GM12878 (cell line): ENCODE measurements at regions not wholly inside any gene's neighbourhood (a gene's known extent, or its start where the extent isn't known, plus 50 kb on each side); places are given as distances from the start of the nearest gene placed in this dataset.

Experiments
- ATAC-seq: fragments of 200-7000 bp; cut with Tn5 transposase; 3 replicates; pipeline ENCODE4 v1.9.1; 2020; ENCODE audit warnings: mild to moderate bottlenecking, moderate library complexity
- BruUV-seq: library from RNA; stranded (reverse); fragments of 400-500 nt; replicated peaks from 2 replicates; lab custom pipeline; 2021; lab: Mats Ljungman, UMichigan
- CTCF ChIA-PET: fragments of 300-600 bp; sonication (Branson Sonifier 250); formaldehyde crosslinking; extraction: SDS; loops from one replicate; lab custom pipeline; 2021; ENCODE audit warnings: inconsistent platforms; lab: Yijun Ruan, JAX
- POLR2A ChIA-PET: fragments of 350-600 bp; formaldehyde crosslinking; extraction: SDS; loops from one replicate; lab custom pipeline; 2021; ENCODE audit warnings: inconsistent platforms; lab: Charles Lee
- RAD21 ChIA-PET: fragments of 300-600 bp; sonication (Branson Sonifier 250); formaldehyde crosslinking; loops from one replicate; lab custom pipeline; 2023; ENCODE audit warnings: antibody characterized with exemption; ENCODE audit not compliant: unreplicated experiment; lab: Charles Lee
- SMC1A ChIA-PET: fragments of 300-600 bp; sonication (Branson Sonifier 250); formaldehyde crosslinking; loops from one replicate; lab custom pipeline; 2023; ENCODE audit not compliant: unreplicated experiment, uncharacterized antibody; lab: Charles Lee
- DNase-seq: peaks from one replicate; pipeline ENCODE4 v3.0.0-alpha.2; 2011; ENCODE audit warnings: low read depth, low spot score
- FAIRE-seq: peaks from 3 replicates; lab custom pipeline; 2011; peaks lifted over from hg19 to GRCh38; lab: Jason Lieb, UNC
- H2AFZ ChIP-seq: 2 replicates; pipeline ENCODE4 v1.6.0; 2011; ENCODE audit warnings: low read depth, low read length, control low read depth; ENCODE audit not compliant: control insufficient read depth
- H3K27ac ChIP-seq: 2 replicates; pipeline ENCODE4 v1.5.1; 2011; ENCODE audit warnings: control low read depth; ENCODE audit not compliant: control insufficient read depth, insufficient read depth
- H3K27me3 ChIP-seq, 2 experiments: replicated peaks in 1 of 2; 2 replicates each; pipeline versions ENCODE4 v1.6.0 to v1.6.1; 2011; ENCODE audit warnings: low read length in 1 of 2; ENCODE audit not compliant: control insufficient read depth in 2 of 2, insufficient read depth in 2 of 2
- H3K36me3 ChIP-seq, 2 experiments: 2 replicates each; pipeline ENCODE4 v1.5.1; 2011; ENCODE audit warnings: low read length in 1 of 2; ENCODE audit not compliant: control insufficient read depth in 2 of 2, insufficient read depth in 2 of 2
- H3K4me1 ChIP-seq: 2 replicates; pipeline ENCODE4 v1.6.1; 2011; ENCODE audit warnings: mild to moderate bottlenecking, low read length, moderate library complexity, mixed read lengths; ENCODE audit not compliant: control insufficient read depth, insufficient read depth
- H3K4me2 ChIP-seq: 2 replicates; pipeline ENCODE4 v1.6.0; 2011; ENCODE audit warnings: control low read depth; ENCODE audit not compliant: control insufficient read depth, insufficient read depth
- H3K4me3 ChIP-seq: fragments of 200-600 bp; sonication (generic); 2 replicates; pipeline ENCODE4 v1.5.1; 2016
- H3K79me2 ChIP-seq: 2 replicates; pipeline ENCODE4 v1.6.0; 2011; ENCODE audit warnings: low read length; ENCODE audit not compliant: control insufficient read depth, insufficient read depth
- H3K9ac ChIP-seq: 2 replicates; pipeline ENCODE4 v1.8.0; 2011; ENCODE audit warnings: low read length, control low read depth, mixed read lengths; ENCODE audit not compliant: control insufficient read depth, insufficient read depth
- H3K9me3 ChIP-seq: replicated peaks from 3 replicates; pipeline ENCODE4 v1.5.1; 2011; ENCODE audit warnings: mild to moderate bottlenecking, low read length; ENCODE audit not compliant: control insufficient read depth, insufficient read depth
- H4K20me1 ChIP-seq: 2 replicates; pipeline ENCODE4 v1.6.0; 2011; ENCODE audit not compliant: control insufficient read depth, insufficient read depth
- BACH1 ChIP-seq: fragments of 450-650 bp; IDR thresholded peaks from 2 replicates; pipeline ENCODE4 v1.6.1; 2017; ENCODE audit warnings: mild to moderate bottlenecking, borderline replicate concordance
- BCL11A ChIP-seq: IDR thresholded peaks from 2 replicates; pipeline ENCODE4 v1.6.1; 2011; ENCODE audit warnings: low read depth, low read length
- IKZF1 ChIP-seq: fragments of 450-650 bp; conservative IDR thresholded peaks from 2 replicates; pipeline ENCODE4 v1.6.1; 2017; ENCODE audit warnings: antibody characterized with exemption, mild to moderate bottlenecking
- MXI1 ChIP-seq: fragments of 150-350 bp; IDR thresholded peaks from 2 replicates; pipeline ENCODE4 v1.6.1; 2011; ENCODE audit warnings: low read depth, mild to moderate bottlenecking, inconsistent platforms, low read length, improper control_type of control experiment
- USF2 ChIP-seq: IDR thresholded peaks from 2 replicates; pipeline ENCODE4 v1.6.1; 2011; ENCODE audit warnings: low read depth, low read length, improper control_type of control experiment, borderline replicate concordance
- ZBTB11 ChIP-seq: fragments of 450-650 bp; formaldehyde crosslinking; IDR thresholded peaks from 2 replicates; pipeline ENCODE4 v1.5.0; 2022; ENCODE audit warnings: mild to moderate bottlenecking, missing genetic modification characterization
- ZNF384 ChIP-seq: IDR thresholded peaks from 2 replicates; pipeline ENCODE4 v1.6.1; 2012; ENCODE audit warnings: low read depth, mild to moderate bottlenecking, low read length, improper control_type of control experiment, borderline replicate concordance
- WGBS: methylation state at CpG from one replicate; pipeline ENCODE4 v1.1.6; 2016; ENCODE audit warnings: low lambda C conversion rate; ENCODE audit not compliant: insufficient replicate concordance, insufficient coverage; ENCODE audit errors: missing lambda C conversion rate; 5-methylcytosine and 5-hydroxymethylcytosine counted together
- in situ Hi-C: fragments of 300-500 bp; cut with MboI; formaldehyde crosslinking; loops from 9 replicates; pipeline ENCODE4 v1.14.3; 2018; ENCODE audit warnings: mixed read lengths
- intact Hi-C: fragments of 100-400 bp; cut with micrococcal nuclease; formaldehyde crosslinking; loops from one replicate; pipeline ENCODE4 v1.14.2; 2022; ENCODE audit not compliant: unreplicated experiment
- TF ChIP-seq, protein P1 (sequence below): fragments of 150-350 bp; IDR thresholded peaks from 2 replicates; pipeline ENCODE4 v1.6.1; 2016; ENCODE audit warnings: low read depth, low read length
- TF ChIP-seq, protein P2 (sequence below): fragments of 450-650 bp; IDR thresholded peaks from 2 replicates; pipeline ENCODE4 v1.6.1; 2016; ENCODE audit warnings: mild to moderate bottlenecking

DNA sequence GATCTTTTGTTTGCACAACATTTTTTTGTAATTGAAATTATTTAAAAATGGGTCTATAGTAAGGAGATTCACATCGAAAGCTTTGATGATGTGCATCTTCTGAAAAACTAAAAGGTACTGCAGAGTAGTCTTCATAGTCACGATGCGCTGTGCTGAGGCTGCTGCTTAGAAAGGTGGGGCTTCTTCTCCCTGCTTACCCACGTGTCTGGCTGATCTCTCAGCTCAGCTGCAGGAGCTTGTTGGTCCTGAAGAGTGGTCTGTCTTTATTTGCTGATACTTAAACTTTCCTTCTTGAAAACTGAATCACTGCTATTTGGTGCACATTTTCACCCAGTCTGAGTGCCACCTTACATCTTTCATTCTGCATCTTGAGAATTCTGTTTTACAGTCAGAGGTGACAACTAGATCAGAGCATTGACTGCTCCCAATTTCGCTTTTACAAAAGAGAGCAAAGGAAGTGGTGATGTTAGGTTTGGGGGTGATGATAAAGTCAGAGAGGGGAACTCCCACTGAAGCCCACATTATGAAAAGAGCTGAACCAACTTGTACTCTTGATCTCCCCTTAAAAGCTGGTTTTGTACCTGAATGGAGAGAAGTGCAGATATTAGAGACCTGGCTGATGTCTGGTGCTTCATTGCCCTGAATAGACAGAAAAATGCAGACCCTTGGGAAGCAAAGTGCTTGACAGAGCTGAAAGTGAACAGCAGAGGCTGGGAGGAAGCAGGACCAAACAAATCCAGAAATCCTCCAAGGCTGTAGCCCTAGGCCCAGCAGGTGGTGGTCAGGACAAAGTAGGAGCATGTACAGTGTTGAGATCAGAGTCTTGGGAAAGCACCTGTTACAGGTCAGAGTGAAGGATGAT is 984.5 kb downstream of the TSN start (continued):
- TF ChIP-seq ZBTB11, result no peak
- TF ChIP-seq BACH1, result no peak
- no peak for TF ChIP-seq BCL11A
- TF ChIP-seq USF2, result no peak; the same call in 1 of the 2 replicates

DNA sequence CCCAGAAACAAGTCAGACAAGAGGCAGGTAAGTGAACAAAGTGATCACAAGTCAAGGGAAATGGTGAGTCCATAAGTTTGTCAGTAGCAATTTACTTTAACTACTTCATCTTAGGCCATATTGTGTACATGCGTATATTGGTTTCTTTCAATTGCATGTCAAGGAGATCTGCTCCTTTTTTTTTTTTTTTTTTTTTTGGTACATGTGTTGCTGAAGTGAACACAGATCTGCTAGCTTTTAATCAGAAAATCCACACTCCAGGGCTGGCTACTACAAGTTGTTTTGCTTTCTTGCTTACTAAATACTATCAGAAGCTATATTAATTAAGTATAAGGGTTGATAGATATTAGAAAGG is 985.1 kb downstream of the TSN start:
- Histone ChIP-seq H3K9me3 (no peaks in the 10 kb centered on the region; the same call in 2 of the 3 replicates), H3K9ac (no peak overlapping the region), H3K4me1 (no peaks in the 10 kb centered on the region; the same call in 1 of the 2 replicates), H3K4me3 (no peak overlapping the region), H2AFZ (no peak overlapping the region)
- WGBS, result 91% methylated on average over 1 of the region's 1 CpG
- no TSS peak for BruUV-seq
- POLR2A ChIA-PET, result interaction anchor here (0.6 to 3.1 kb wide), 11 partner anchors 14 to 208 kb away, joined by 3 to 27 read pairs (median 6); no protein-coding TSS in a partner anchor
- CTCF ChIA-PET, result interaction anchor here (0.6 to 4.0 kb wide), 12 partner anchors 14 to 766 kb away, joined by 3 to 25 read pairs (median 4); no protein-coding TSS in a partner anchor
- no peak for ATAC-seq
- DNase-seq, result no peak
- in situ Hi-C loops, result loop anchor here (10.0 kb wide), 1 partner anchor 766 kb away; no protein-coding TSS in a partner anchor
- RAD21 ChIA-PET, result interaction anchor here (0.9 to 6.4 kb wide), 32 partner anchors 8 to 766 kb away, joined by 3 to 172 read pairs (median 4); no protein-coding TSS in a partner anchor
- TF ChIP-seq MXI1 (no peak), ZNF384 (peak; percentile 91), IKZF1 (0 out of 2 replicates have a peak, but pooled peaks have one; percentile 5)
- TF ChIP-seq, protein P1, sequence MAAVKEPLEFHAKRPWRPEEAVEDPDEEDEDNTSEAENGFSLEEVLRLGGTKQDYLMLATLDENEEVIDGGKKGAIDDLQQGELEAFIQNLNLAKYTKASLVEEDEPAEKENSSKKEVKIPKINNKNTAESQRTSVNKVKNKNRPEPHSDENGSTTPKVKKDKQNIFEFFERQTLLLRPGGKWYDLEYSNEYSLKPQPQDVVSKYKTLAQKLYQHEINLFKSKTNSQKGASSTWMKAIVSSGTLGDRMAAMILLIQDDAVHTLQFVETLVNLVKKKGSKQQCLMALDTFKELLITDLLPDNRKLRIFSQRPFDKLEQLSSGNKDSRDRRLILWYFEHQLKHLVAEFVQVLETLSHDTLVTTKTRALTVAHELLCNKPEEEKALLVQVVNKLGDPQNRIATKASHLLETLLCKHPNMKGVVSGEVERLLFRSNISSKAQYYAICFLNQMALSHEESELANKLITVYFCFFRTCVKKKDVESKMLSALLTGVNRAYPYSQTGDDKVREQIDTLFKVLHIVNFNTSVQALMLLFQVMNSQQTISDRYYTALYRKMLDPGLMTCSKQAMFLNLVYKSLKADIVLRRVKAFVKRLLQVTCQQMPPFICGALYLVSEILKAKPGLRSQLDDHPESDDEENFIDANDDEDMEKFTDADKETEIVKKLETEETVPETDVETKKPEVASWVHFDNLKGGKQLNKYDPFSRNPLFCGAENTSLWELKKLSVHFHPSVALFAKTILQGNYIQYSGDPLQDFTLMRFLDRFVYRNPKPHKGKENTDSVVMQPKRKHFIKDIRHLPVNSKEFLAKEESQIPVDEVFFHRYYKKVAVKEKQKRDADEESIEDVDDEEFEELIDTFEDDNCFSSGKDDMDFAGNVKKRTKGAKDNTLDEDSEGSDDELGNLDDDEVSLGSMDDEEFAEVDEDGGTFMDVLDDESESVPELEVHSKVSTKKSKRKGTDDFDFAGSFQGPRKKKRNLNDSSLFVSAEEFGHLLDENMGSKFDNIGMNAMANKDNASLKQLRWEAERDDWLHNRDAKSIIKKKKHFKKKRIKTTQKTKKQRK, result no peak
- TF ChIP-seq, protein P2, sequence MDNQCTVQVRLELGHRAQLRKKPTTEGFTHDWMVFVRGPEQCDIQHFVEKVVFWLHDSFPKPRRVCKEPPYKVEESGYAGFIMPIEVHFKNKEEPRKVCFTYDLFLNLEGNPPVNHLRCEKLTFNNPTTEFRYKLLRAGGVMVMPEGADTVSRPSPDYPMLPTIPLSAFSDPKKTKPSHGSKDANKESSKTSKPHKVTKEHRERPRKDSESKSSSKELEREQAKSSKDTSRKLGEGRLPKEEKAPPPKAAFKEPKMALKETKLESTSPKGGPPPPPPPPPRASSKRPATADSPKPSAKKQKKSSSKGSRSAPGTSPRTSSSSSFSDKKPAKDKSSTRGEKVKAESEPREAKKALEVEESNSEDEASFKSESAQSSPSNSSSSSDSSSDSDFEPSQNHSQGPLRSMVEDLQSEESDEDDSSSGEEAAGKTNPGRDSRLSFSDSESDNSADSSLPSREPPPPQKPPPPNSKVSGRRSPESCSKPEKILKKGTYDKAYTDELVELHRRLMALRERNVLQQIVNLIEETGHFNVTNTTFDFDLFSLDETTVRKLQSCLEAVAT, result peak; percentile 37; the same call in 1 of the 2 replicates
- TF ChIP-seq, all 136 proteins: peak for 3
- SMC1A ChIA-PET, result interaction anchor here (0.6 to 6.8 kb wide), 40 partner anchors 8 to 767 kb away, joined by 3 to 173 read pairs (median 4); no protein-coding TSS in a partner anchor
- no peaks in the 10 kb centered on the region for H4K20me1 ChIP-seq
- no peaks in the 10 kb centered on the region for H3K36me3 ChIP-seq
- no peak for FAIRE-seq
- no peaks in the 10 kb centered on the region for H3K79me2 ChIP-seq
- no peaks in the 10 kb centered on the region for H3K27me3 ChIP-seq
- intact Hi-C loops, result loop anchor here (1.0 to 5.0 kb wide), 3 partner anchors 36 to 308 kb away; no protein-coding TSS in a partner anchor
- peak overlapping the region; percentile 20; the same call in 1 of the 2 replicates for H3K27ac ChIP-seq
- H3K4me2 ChIP-seq, result no peak overlapping the region
